OCI-LY7 (cell line): ENCODE measurements at regions not wholly inside any gene's neighbourhood (a gene's known extent, or its start where the extent isn't known, plus 50 kb on each side); places are given as distances from the start of the nearest gene placed in this dataset.

Source experiments
- BruUV-seq: library from RNA; stranded (reverse); fragments of 400-500 nt; replicated peaks from 2 replicates; lab custom pipeline; 2021; lab: Mats Ljungman, UMichigan
- CTCF ChIA-PET: fragments of 300-600 bp; sonication (Branson Sonifier 250); formaldehyde crosslinking; loops from one replicate; lab custom pipeline; 2022; ENCODE audit warnings: antibody characterized with exemption; ENCODE audit not compliant: unreplicated experiment; lab: Charles Lee
- POLR2A ChIA-PET: fragments of 300-600 bp; sonication (Branson Sonifier 250); formaldehyde crosslinking; loops from one replicate; lab custom pipeline; 2022; ENCODE audit warnings: antibody characterized with exemption; lab: Charles Lee
- DNase-seq: peaks from one replicate; pipeline ENCODE4 v3.0.0-alpha.2; 2015; ENCODE audit warnings: low spot score
- H2AFZ ChIP-seq: fragments of 200-600 bp; sonication (generic), shearing (Covaris generic); 2 replicates; pipeline ENCODE4 v1.6.1; 2014; ENCODE audit warnings: mild to moderate bottlenecking, antibody characterized with exemption, low read length, moderate library complexity
- H3K27ac ChIP-seq: fragments of 200-600 bp; sonication (generic); 2 replicates; pipeline ENCODE4 v1.5.1; 2014; ENCODE audit warnings: mixed run types, low read depth, mild to moderate bottlenecking, moderate library complexity, low read length, inconsistent platforms; ENCODE audit not compliant: poor library complexity, severe bottlenecking
- H3K36me3 ChIP-seq: fragments of 200-600 bp; sonication (generic); 2 replicates; pipeline ENCODE4 v1.6.1; 2014; ENCODE audit warnings: mild to moderate bottlenecking, antibody characterized with exemption, low read length, moderate library complexity, mixed read lengths; ENCODE audit not compliant: insufficient read depth
- H3K4me1 ChIP-seq: fragments of 200-600 bp; sonication (generic); 2 replicates; pipeline ENCODE4 v1.5.1; 2014; ENCODE audit warnings: mild to moderate bottlenecking, low read length; ENCODE audit not compliant: insufficient read depth, poor library complexity, severe bottlenecking
- H3K4me2 ChIP-seq: fragments of 200-600 bp; sonication (generic); 2 replicates; pipeline ENCODE4 v1.6.1; 2014; ENCODE audit warnings: mild to moderate bottlenecking, low read length
- H3K4me3 ChIP-seq: fragments of 200-600 bp; sonication (generic); 2 replicates; pipeline ENCODE4 v1.5.1; 2014; ENCODE audit warnings: mild to moderate bottlenecking, low read depth, low read length; ENCODE audit not compliant: poor library complexity, severe bottlenecking
- H3K79me2 ChIP-seq: fragments of 200-600 bp; sonication (generic); 2 replicates; pipeline ENCODE4 v1.6.1; 2016; ENCODE audit warnings: low read depth, mild to moderate bottlenecking, low read length, moderate library complexity, mixed read lengths; ENCODE audit not compliant: insufficient read depth
- H3K9me2 ChIP-seq: fragments of 200-600 bp; sonication (generic); 2 replicates; pipeline ENCODE4 v1.6.1; 2016; ENCODE audit warnings: mild to moderate bottlenecking, low read length, mixed read lengths; ENCODE audit not compliant: insufficient read depth
- H3K9me3 ChIP-seq: fragments of 200-600 bp; sonication (generic); 2 replicates; pipeline ENCODE4 v1.6.1; 2014; ENCODE audit warnings: mild to moderate bottlenecking, mixed run types, low read length, mixed read lengths
- H4K20me1 ChIP-seq: fragments of 200-600 bp; sonication (generic); 2 replicates; pipeline ENCODE4 v1.6.1; 2014; ENCODE audit warnings: mild to moderate bottlenecking, antibody characterized with exemption, low read length, moderate library complexity, mixed read lengths; ENCODE audit not compliant: insufficient read depth
- EZH2phosphoT487 ChIP-seq: fragments of 200-600 bp; sonication (generic); IDR thresholded peaks from 2 replicates; pipeline ENCODE4 v1.6.1; 2018; ENCODE audit warnings: low read depth, borderline replicate concordance, mild to moderate bottlenecking, mixed run types, antibody characterized with exemption, low read length, moderate library complexity, mixed read lengths
- intact Hi-C: fragments of 100-400 bp; cut with micrococcal nuclease; formaldehyde crosslinking; loops from one replicate; pipeline ENCODE4 v1.10.0; 2022; ENCODE audit not compliant: unreplicated experiment
- TF ChIP-seq, protein P1 (sequence below): fragments of 200-600 bp; sonication (generic); conservative IDR thresholded peaks from 2 replicates; pipeline ENCODE4 v1.5.1; 2014; ENCODE audit warnings: mild to moderate bottlenecking, antibody characterized with exemption, low read length, moderate library complexity, mixed read lengths

DNA sequence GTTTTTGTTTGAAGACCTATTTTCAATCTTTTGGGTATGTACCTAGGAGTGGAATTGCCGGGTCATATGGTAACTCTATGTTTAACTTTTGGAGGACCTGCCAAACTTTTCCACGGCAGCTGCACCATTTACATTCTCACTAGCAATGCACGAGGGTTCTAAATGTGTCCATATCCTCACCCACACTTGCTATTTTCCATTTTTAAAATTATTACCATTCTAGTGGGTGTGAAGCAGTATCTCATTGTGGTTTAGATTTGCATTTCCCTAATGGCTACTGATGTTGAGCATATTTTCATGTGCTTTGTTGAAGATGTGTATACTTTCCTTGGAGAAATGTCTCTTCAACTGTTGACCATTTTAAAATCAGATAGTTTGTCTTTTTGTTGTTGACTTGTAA lies 60.3 kb upstream of the HAPSTR1 start:
- H3K4me2 ChIP-seq: no peak overlapping the region
- no TSS peak for BruUV-seq
- no peaks in the 10 kb centered on the region for H3K36me3 ChIP-seq
- no peak for TF ChIP-seq EZH2phosphoT487
- TF ChIP-seq, protein P1, sequence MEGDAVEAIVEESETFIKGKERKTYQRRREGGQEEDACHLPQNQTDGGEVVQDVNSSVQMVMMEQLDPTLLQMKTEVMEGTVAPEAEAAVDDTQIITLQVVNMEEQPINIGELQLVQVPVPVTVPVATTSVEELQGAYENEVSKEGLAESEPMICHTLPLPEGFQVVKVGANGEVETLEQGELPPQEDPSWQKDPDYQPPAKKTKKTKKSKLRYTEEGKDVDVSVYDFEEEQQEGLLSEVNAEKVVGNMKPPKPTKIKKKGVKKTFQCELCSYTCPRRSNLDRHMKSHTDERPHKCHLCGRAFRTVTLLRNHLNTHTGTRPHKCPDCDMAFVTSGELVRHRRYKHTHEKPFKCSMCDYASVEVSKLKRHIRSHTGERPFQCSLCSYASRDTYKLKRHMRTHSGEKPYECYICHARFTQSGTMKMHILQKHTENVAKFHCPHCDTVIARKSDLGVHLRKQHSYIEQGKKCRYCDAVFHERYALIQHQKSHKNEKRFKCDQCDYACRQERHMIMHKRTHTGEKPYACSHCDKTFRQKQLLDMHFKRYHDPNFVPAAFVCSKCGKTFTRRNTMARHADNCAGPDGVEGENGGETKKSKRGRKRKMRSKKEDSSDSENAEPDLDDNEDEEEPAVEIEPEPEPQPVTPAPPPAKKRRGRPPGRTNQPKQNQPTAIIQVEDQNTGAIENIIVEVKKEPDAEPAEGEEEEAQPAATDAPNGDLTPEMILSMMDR: no peak
- H3K9me3 ChIP-seq: no peaks in the 10 kb centered on the region
- H3K9me2 ChIP-seq: no peaks in the 10 kb centered on the region
- ChIA-PET POLR2A (interaction anchor here (1.0 to 1.1 kb wide), 2 partner anchors 56 to 60 kb away, joined by 3 to 4 read pairs; partner anchors contain the start of gene HAPSTR1), CTCF (no interaction called here)
- H3K27ac ChIP-seq: no peak overlapping the region
- no peaks in the 10 kb centered on the region for H3K79me2 ChIP-seq
- intact Hi-C loops: no loop called here
- no peak overlapping the region for H2AFZ ChIP-seq
- H3K4me3 ChIP-seq: no peak overlapping the region
- H4K20me1 ChIP-seq: no peaks in the 10 kb centered on the region
- no peak for DNase-seq
- H3K4me1 ChIP-seq: no peaks in the 10 kb centered on the region

DNA sequence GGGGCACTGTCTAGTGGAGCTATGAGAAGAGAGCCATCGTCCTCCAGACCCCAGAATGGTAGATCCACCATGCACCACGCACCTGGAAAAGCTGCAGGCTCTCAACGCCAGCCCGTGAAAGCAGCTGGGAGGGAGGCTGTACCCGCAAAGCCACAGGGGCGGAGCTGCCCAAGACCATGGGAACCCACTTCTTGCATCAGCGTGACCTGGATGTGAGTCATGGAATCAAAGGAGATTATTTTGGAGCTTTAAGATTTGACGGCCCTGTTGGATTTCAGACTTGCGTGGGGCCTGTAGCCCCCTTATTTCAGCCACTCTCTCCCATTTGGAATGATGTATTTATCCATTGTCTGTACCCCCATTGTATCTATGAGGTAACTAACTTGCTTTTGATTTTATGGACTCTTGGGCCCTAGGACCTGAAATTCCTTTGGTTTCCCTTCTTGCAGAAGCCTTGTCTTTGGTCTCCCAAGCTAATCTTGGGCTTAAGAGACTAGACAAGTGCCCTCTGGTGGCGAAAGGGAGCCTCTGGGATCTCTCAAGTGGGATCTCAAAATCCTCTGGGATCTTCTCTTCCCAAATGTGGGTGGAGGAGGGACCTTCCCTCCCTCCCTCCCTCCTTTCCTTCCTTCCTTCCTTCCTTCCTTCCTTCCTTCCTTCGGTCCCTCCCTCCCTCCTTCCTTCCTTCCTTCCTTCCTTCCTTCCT lies 58.2 kb upstream of the HAPSTR1 start:
- Histone ChIP-seq H4K20me1 (no peaks in the 10 kb centered on the region), H3K4me2 (no peak overlapping the region), H3K9me2 (no peaks in the 10 kb centered on the region), H2AFZ (no peak overlapping the region), H3K36me3 (no peaks in the 10 kb centered on the region), H3K4me3 (no peak overlapping the region), H3K4me1 (no peaks in the 10 kb centered on the region), H3K9me3 (no peaks in the 10 kb centered on the region), H3K27ac (no peak overlapping the region), H3K79me2 (no peaks in the 10 kb centered on the region)
- ChIA-PET POLR2A (interaction anchor here (0.6 kb wide), 2 partner anchors 28 to 73 kb away, joined by 3 to 4 read pairs; no protein-coding TSS in a partner anchor), CTCF (no interaction called here)
- TF ChIP-seq EZH2phosphoT487: no peak
- TF ChIP-seq, protein P1: peak; percentile 66
- intact Hi-C loops: no loop called here
- no TSS peak for BruUV-seq
- peak; percentile 41 for DNase-seq

DNA sequence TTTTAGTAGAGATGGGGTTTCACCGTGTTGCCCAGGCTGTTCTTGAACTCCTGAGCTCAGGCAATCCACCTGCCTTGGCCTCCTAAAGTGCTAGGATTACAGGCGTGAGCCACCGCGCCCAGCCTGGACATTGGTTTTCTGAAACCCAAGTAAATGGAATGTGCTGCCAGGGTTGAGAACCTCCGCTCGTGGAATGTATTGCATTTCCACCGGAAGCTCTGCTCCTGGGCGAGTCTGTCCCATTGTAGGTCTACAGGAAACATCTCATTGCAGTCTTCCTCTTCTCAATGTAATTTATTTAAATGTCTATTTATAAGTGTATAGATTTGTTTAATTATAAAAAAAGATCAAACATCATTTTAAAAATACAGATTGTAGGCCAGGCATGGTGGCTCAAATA lies 57.4 kb upstream of the HAPSTR1 start:
- Histone ChIP-seq H4K20me1 (no peaks in the 10 kb centered on the region), H3K4me3 (no peak overlapping the region), H2AFZ (no peak overlapping the region), H3K4me2 (no peak overlapping the region), H3K9me3 (no peaks in the 10 kb centered on the region), H3K27ac (no peak overlapping the region), H3K79me2 (no peaks in the 10 kb centered on the region), H3K9me2 (no peaks in the 10 kb centered on the region), H3K36me3 (no peaks in the 10 kb centered on the region), H3K4me1 (no peaks in the 10 kb centered on the region)
- no peak for TF ChIP-seq EZH2phosphoT487
- TF ChIP-seq, protein P1: no peak
- CTCF ChIA-PET: no interaction called here
- no peak for DNase-seq
- no TSS peak for BruUV-seq
- POLR2A ChIA-PET: no interaction called here
- intact Hi-C loops: no loop called here
